ENCODE measurements at regions not wholly inside any gene's neighbourhood (a gene's known extent, or its start where the extent isn't known, plus 50 kb on each side); places are given as distances from the start of the nearest gene placed in this dataset.

GRCh38 chr7:25037325-25037724 is 57.3 kb upstream of the OSBPL3 start:
- DNase-seq: no peak
- no peaks in the 10 kb centered on the region for H3K4me1 ChIP-seq (ENCODE audit: insufficient read depth, low read length)
- peaks cover 10% of the 10 kb centered on the region for H3K9me3 ChIP-seq (ENCODE audit: insufficient read depth, low read length, severe bottlenecking)
- no peaks in the 10 kb centered on the region for H4K20me1 ChIP-seq (ENCODE audit: insufficient read depth, low read length)
- H3K4me2 ChIP-seq (ENCODE audit: insufficient read depth, low read length): no peak overlapping the region
- no peaks in the 10 kb centered on the region for H3K36me3 ChIP-seq (ENCODE audit: insufficient read depth, low read length)
- no peaks in the 10 kb centered on the region for H3K27me3 ChIP-seq (ENCODE audit: insufficient read depth, low read length, poor library complexity)
- no peak overlapping the region for H3K27ac ChIP-seq (ENCODE audit: low read length)
- no peaks in the 10 kb centered on the region for H3K79me2 ChIP-seq (ENCODE audit: insufficient read depth, low read length)
- no peak overlapping the region for H3K9ac ChIP-seq (ENCODE audit: low read depth, low read length)
- no peak overlapping the region for H3K4me3 ChIP-seq (ENCODE audit: low read depth in 1 of 2, low read length in 2 of 2)
- no peak for TF ChIP-seq EZH2 (IDR thresholded peaks at IDR 0.05; ENCODE audit: borderline replicate concordance, low read depth, low read length, severe bottlenecking)
- TF ChIP-seq CTCF (IDR thresholded peaks at IDR 0.05; ENCODE audit: borderline replicate concordance, extremely low read depth, low read length, poor library complexity, severe bottlenecking): no peak
- ATAC-seq (ENCODE audit: insufficient read depth, low read depth): no peak
- no peak overlapping the region for H2AFZ ChIP-seq (ENCODE audit: low read depth, low read length)

GRCh38 chr7:25035274-25035673 is 55.3 kb upstream of the OSBPL3 start:
- no peak for ATAC-seq (ENCODE audit: insufficient read depth, low read depth)
- no peaks in the 10 kb centered on the region for H3K4me1 ChIP-seq (ENCODE audit: insufficient read depth, low read length)
- no peak overlapping the region for H3K4me2 ChIP-seq (ENCODE audit: insufficient read depth, low read length)
- H3K4me3 ChIP-seq (ENCODE audit: low read depth in 1 of 2, low read length in 2 of 2): no peak overlapping the region
- no peak overlapping the region for H3K27ac ChIP-seq (ENCODE audit: low read length)
- H3K27me3 ChIP-seq (ENCODE audit: insufficient read depth, low read length, poor library complexity): no peaks in the 10 kb centered on the region
- no peak for DNase-seq
- no peaks in the 10 kb centered on the region for H3K79me2 ChIP-seq (ENCODE audit: insufficient read depth, low read length)
- no peaks in the 10 kb centered on the region for H3K36me3 ChIP-seq (ENCODE audit: insufficient read depth, low read length)
- no peaks in the 10 kb centered on the region for H4K20me1 ChIP-seq (ENCODE audit: insufficient read depth, low read length)
- no peak overlapping the region for H2AFZ ChIP-seq (ENCODE audit: low read depth, low read length)
- peaks cover 10% of the 10 kb centered on the region for H3K9me3 ChIP-seq (ENCODE audit: insufficient read depth, low read length, severe bottlenecking)
- no peak overlapping the region for H3K9ac ChIP-seq (ENCODE audit: low read depth, low read length)
- TF ChIP-seq EZH2 (IDR thresholded peaks at IDR 0.05; ENCODE audit: borderline replicate concordance, low read depth, low read length, severe bottlenecking) (no peak), CTCF (IDR thresholded peaks at IDR 0.05; ENCODE audit: borderline replicate concordance, extremely low read depth, low read length, poor library complexity, severe bottlenecking) (no peak)

- Histone ChIP-seq H3K27ac (ENCODE audit: low read length) (no peak overlapping the region), H2AFZ (ENCODE audit: low read depth, low read length) (no peak overlapping the region), H3K27me3 (ENCODE audit: insufficient read depth, low read length, poor library complexity) (no peaks in the 10 kb centered on the region), H3K4me2 (ENCODE audit: insufficient read depth, low read length) (no peak overlapping the region), H3K9me3 (ENCODE audit: insufficient read depth, low read length, severe bottlenecking) (peaks cover 10% of the 10 kb centered on the region), H3K4me1 (ENCODE audit: insufficient read depth, low read length) (peaks cover 8% of the 10 kb centered on the region), H3K4me3 (ENCODE audit: low read depth in 1 of 2, low read length in 2 of 2) (no peak overlapping the region), H4K20me1 (ENCODE audit: insufficient read depth, low read length) (no peaks in the 10 kb centered on the region), H3K79me2 (ENCODE audit: insufficient read depth, low read length) (no peaks in the 10 kb centered on the region), H3K36me3 (ENCODE audit: insufficient read depth, low read length) (no peaks in the 10 kb centered on the region), H3K9ac (ENCODE audit: low read depth, low read length) (no peak overlapping the region)
- ATAC-seq (ENCODE audit: insufficient read depth, low read depth) (no peak), DNase-seq (no peak)
- no peak for TF ChIP-seq EZH2 (IDR thresholded peaks at IDR 0.05; ENCODE audit: borderline replicate concordance, low read depth, low read length, severe bottlenecking)
- no peak for TF ChIP-seq CTCF (IDR thresholded peaks at IDR 0.05; ENCODE audit: borderline replicate concordance, extremely low read depth, low read length, poor library complexity, severe bottlenecking)
These were observed 54.2 kb upstream of the OSBPL3 start for GRCh38 chr7:25034136-25034535.

Data from DND-41 (cell line).